ENCODE measurements at regions not wholly inside any gene's neighbourhood (a gene's known extent, or its start where the extent isn't known, plus 50 kb on each side); places are given as distances from the start of the nearest gene placed in this dataset.

DNA sequence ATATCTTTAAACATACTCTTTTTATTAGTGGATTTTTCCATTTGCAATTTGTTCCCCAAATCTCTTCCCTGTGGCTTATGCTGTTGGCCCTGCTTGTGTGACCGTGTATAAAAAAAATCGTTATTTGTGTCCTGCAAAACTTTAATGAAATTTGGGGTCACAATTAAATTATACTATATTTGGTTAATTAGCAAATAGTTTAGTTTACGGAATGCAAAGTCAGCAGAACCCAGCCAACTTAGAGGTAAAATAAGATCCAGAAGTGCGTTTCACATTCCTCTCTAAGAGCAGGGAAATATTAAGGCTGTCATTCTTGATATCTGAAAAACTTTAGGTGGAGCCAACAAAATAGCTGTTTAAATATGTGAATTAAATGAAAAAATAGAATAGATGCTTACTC, 2023.5 kb upstream of the WWC1 start:
- Histone ChIP-seq H3K9me3 (no peaks in the 10 kb centered on the region), H3K36me3 (replicated peaks in 1 of 2; ENCODE audit: insufficient read depth in 1 of 2, low read depth in 2 of 2) (no peaks in the 10 kb centered on the region), H3K27me3 (no peaks in the 10 kb centered on the region), H3K4me3 (no peak overlapping the region), H3K27ac (no peak overlapping the region), H3K4me1 (no peaks in the 10 kb centered on the region)
- TF ChIP-seq, protein P1, sequence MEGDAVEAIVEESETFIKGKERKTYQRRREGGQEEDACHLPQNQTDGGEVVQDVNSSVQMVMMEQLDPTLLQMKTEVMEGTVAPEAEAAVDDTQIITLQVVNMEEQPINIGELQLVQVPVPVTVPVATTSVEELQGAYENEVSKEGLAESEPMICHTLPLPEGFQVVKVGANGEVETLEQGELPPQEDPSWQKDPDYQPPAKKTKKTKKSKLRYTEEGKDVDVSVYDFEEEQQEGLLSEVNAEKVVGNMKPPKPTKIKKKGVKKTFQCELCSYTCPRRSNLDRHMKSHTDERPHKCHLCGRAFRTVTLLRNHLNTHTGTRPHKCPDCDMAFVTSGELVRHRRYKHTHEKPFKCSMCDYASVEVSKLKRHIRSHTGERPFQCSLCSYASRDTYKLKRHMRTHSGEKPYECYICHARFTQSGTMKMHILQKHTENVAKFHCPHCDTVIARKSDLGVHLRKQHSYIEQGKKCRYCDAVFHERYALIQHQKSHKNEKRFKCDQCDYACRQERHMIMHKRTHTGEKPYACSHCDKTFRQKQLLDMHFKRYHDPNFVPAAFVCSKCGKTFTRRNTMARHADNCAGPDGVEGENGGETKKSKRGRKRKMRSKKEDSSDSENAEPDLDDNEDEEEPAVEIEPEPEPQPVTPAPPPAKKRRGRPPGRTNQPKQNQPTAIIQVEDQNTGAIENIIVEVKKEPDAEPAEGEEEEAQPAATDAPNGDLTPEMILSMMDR (IDR thresholded peaks at IDR 0.05) = no peak
- TF ChIP-seq POLR2A (IDR thresholded peaks at IDR 0.05) = no peak
- intact Hi-C loops (cut with DNase I) = no loop called here
- DNase-seq (no peak), ATAC-seq (no peak)
- WGBS, 2 donors = 82 to 86% methylated on average over 4 of the region's 4 CpGs

DNA sequence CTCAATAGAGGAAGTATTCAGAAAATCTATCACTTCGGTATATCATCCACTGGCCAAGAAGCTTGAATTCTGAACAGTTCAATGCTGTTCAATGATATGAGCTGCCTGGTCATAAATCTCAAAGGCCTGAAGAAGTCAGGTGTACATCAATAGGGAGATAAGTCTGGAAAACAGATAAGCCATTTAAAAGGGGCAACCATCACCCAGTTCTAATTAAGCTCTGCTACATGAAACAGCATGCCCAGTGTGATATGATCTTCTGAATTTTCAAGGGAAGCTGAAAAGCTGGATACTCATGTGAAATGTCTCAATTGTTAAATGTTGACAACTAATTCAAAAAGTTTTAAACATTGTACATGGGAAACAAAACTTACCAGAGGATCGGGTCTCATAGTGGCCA, 2020.7 kb upstream of the WWC1 start:
- ATAC-seq (no peak), DNase-seq (no peak)
- no peak overlapping the region for H3K27ac ChIP-seq
- H3K4me3 ChIP-seq = no peak overlapping the region
- intact Hi-C loops (cut with DNase I) = no loop called here
- H3K36me3 ChIP-seq (replicated peaks in 1 of 2; ENCODE audit: insufficient read depth in 1 of 2, low read depth in 2 of 2) = no peaks in the 10 kb centered on the region
- H3K4me1 ChIP-seq = no peaks in the 10 kb centered on the region
- no peaks in the 10 kb centered on the region for H3K9me3 ChIP-seq
- no peaks in the 10 kb centered on the region for H3K27me3 ChIP-seq
- TF ChIP-seq, protein P1 (IDR thresholded peaks at IDR 0.05) = no peak
- TF ChIP-seq POLR2A (IDR thresholded peaks at IDR 0.05) = no peak
- WGBS, 2 donors = 84 to 85% methylated on average over 2 of the region's 2 CpGs

DNA sequence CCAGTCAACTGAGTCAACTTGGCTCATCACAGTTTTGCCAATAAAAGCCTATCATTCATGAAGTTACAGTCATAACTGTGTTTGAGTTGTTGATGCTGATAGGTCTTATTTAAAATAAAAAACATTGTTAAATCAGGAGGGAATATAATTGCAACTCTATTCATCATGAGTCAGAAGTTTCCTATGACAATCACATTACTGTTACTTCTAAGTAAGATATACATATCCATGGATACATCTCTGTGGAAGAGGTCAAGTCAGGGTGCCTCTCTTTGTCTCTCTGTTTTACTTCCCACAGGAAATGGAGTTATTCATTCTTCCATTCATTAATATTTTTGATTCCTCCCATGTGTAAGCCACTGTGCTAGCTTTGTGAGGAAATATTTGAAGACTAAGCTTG, 2015.4 kb upstream of the WWC1 start:
- DNase-seq (no peak), ATAC-seq (no peak)
- no peaks in the 10 kb centered on the region for H3K9me3 ChIP-seq
- no peak overlapping the region for H3K27ac ChIP-seq
- H3K36me3 ChIP-seq (replicated peaks in 1 of 2; ENCODE audit: insufficient read depth in 1 of 2, low read depth in 2 of 2) = no peaks in the 10 kb centered on the region
- TF ChIP-seq, protein P1 (IDR thresholded peaks at IDR 0.05) = no peak
- TF ChIP-seq POLR2A (IDR thresholded peaks at IDR 0.05) = no peak
- H3K27me3 ChIP-seq = no peaks in the 10 kb centered on the region
- no peak overlapping the region for H3K4me3 ChIP-seq
- no peaks in the 10 kb centered on the region for H3K4me1 ChIP-seq
- intact Hi-C loops (cut with DNase I) = no loop called here

DNA sequence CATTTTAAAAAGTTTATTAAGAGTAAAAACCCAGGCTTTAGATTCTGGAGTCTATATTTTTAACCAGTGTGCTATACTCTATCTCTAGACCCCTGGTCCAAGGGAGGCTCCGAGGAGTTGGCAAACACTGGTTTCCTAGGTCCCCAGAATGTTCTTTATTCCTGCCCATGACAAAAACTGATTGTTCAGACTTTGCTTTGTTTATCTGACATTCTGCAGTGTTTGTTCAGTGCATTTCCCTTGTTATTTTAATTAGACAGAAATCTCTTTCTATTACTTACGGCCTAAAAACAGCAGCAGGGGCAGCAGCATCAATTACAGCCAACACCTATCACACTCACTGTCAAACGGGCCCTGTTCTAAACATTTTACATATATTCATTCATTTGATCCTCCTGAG, 2011.6 kb upstream of the WWC1 start:
- DNase-seq (no peak), ATAC-seq (no peak)

DNA sequence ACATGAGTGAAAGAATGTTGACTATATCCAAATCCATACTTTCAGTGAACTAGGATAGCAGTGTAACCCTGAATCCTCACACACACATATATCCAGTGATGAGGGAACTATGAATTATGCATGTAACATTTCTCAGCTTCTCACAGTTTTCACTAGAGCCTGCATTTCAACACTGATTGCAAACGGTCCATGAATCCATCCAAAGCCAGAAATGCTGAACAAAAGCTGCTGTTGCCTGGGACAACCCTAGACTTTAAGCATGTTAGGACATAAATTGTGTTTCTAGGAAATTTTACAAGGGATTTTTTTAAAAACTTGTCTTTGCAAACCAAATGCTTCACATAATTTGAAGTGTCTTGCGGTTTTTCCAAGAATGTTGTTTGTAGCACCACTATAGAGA, 2010.0 kb upstream of the WWC1 start:
- H3K27ac ChIP-seq = no peak overlapping the region
- ATAC-seq = no peak
- TF ChIP-seq, protein P1 (IDR thresholded peaks at IDR 0.05) = no peak
- TF ChIP-seq POLR2A (IDR thresholded peaks at IDR 0.05) = no peak
- DNase-seq = no peak
- H3K4me1 ChIP-seq = no peaks in the 10 kb centered on the region
- intact Hi-C loops (cut with DNase I) = no loop called here
- H3K36me3 ChIP-seq (replicated peaks in 1 of 2; ENCODE audit: insufficient read depth in 1 of 2, low read depth in 2 of 2) = no peaks in the 10 kb centered on the region
- no peak overlapping the region for H3K4me3 ChIP-seq
- H3K27me3 ChIP-seq = no peaks in the 10 kb centered on the region
- 59 to 67% methylated on average over 2 of the region's 2 CpGs for WGBS, 2 donors
- no peaks in the 10 kb centered on the region for H3K9me3 ChIP-seq

More for the DNA sequence above, 2011.6 kb upstream of the WWC1 start:
- intact Hi-C loops (cut with DNase I) = no loop called here
- H3K4me3 ChIP-seq = no peak overlapping the region
- H3K4me1 ChIP-seq = no peaks in the 10 kb centered on the region
- H3K9me3 ChIP-seq = no peaks in the 10 kb centered on the region
- no peak overlapping the region for H3K27ac ChIP-seq
- H3K27me3 ChIP-seq = no peaks in the 10 kb centered on the region
- no peak for TF ChIP-seq POLR2A (IDR thresholded peaks at IDR 0.05)
- TF ChIP-seq, protein P1 (IDR thresholded peaks at IDR 0.05) = no peak
- no peaks in the 10 kb centered on the region for H3K36me3 ChIP-seq (replicated peaks in 1 of 2; ENCODE audit: insufficient read depth in 1 of 2, low read depth in 2 of 2)
- WGBS, 2 donors = 47 to 49% methylated on average over 3 of the region's 3 CpGs
